Caco-2 (cell line): ENCODE measurements at regions not wholly inside any gene's neighbourhood (a gene's known extent, or its start where the extent isn't known, plus 50 kb on each side); places are given as distances from the start of the nearest gene placed in this dataset.

Source experiments
- BruUV-seq: library from RNA; stranded (reverse); fragments of 400-500 nt; replicated peaks from 2 replicates; lab custom pipeline; 2021; lab: Mats Ljungman, UMichigan
- CTCF ChIA-PET: fragments of 300-600 bp; sonication (Branson Sonifier 250); formaldehyde crosslinking; loops from one replicate; lab custom pipeline; 2022; ENCODE audit warnings: antibody characterized with exemption; lab: Charles Lee
- POLR2A ChIA-PET: fragments of 300-600 bp; sonication (Branson Sonifier 250); formaldehyde crosslinking; loops from one replicate; lab custom pipeline; 2022; ENCODE audit warnings: antibody characterized with exemption; lab: Charles Lee
- DNase-seq, 2 experiments: peaks; one replicate each; pipeline versions ENCODE4 v3.0.0 to v3.0.0-alpha.2; 2020 to 2022
- H3K27me3 ChIP-seq: replicated peaks from 2 replicates; pipeline ENCODE4 v1.6.0; 2011; ENCODE audit warnings: low read length; ENCODE audit not compliant: control insufficient read depth, insufficient read depth
- H3K36me3 ChIP-seq: 2 replicates; pipeline ENCODE4 v1.5.1; 2011; ENCODE audit warnings: low read length; ENCODE audit not compliant: control insufficient read depth, insufficient read depth
- H3K4me1 ChIP-seq: fragments of 250-450 bp; sonication (Bioruptor Pico); 2 replicates; pipeline ENCODE4 v1.5.1; 2020; ENCODE audit warnings: mild to moderate bottlenecking
- H3K4me3 ChIP-seq: 2 replicates; pipeline ENCODE4 v1.5.1; 2011; ENCODE audit warnings: low read depth, mild to moderate bottlenecking, control low read depth, low read length
- H3K9me3 ChIP-seq: fragments of 250-450 bp; sonication (Bioruptor Pico); 2 replicates; pipeline ENCODE4 v1.5.1; 2020; ENCODE audit warnings: mild to moderate bottlenecking, moderate library complexity
- H3K27ac Mint-ChIP-seq: one replicate; pipeline ENCODE4 v1.8.0; 2022; ENCODE audit warnings: mixed read lengths; ENCODE audit not compliant: unreplicated experiment
- H3K27me3 Mint-ChIP-seq: one replicate; pipeline ENCODE4 v1.8.0; 2022; ENCODE audit warnings: mixed read lengths; ENCODE audit not compliant: insufficient read depth, unreplicated experiment
- H3K36me3 Mint-ChIP-seq: one replicate; pipeline ENCODE4 v1.8.0; 2022; ENCODE audit warnings: mild to moderate bottlenecking, mixed read lengths; ENCODE audit not compliant: insufficient read depth, unreplicated experiment
- H3K4me1 Mint-ChIP-seq: one replicate; pipeline ENCODE4 v1.8.0; 2022; ENCODE audit warnings: low read depth, mixed read lengths; ENCODE audit not compliant: unreplicated experiment
- H3K4me3 Mint-ChIP-seq: one replicate; pipeline ENCODE4 v1.8.0; 2022; ENCODE audit warnings: mild to moderate bottlenecking, moderate library complexity, mixed read lengths; ENCODE audit not compliant: unreplicated experiment
- H3K9me3 Mint-ChIP-seq: one replicate; pipeline ENCODE4 v1.8.0; 2022; ENCODE audit warnings: mixed read lengths; ENCODE audit not compliant: unreplicated experiment
- CTCF ChIP-seq, 2 experiments: fragments of 200-600 bp in 1 of 2; IDR thresholded peaks; 1 replicate in 1 of 2; 2 replicates in 1 of 2; pipeline versions ENCODE4 v1.5.1 to v1.8.0; 2011 to 2022; ENCODE audit warnings: antibody characterized with exemption in 1 of 2, control low read depth in 1 of 2, inconsistent platforms in 1 of 2, low read depth in 1 of 2, low read length in 1 of 2, mild to moderate bottlenecking in 1 of 2, moderate library complexity in 1 of 2; ENCODE audit not compliant: insufficient read depth in 1 of 2, severe bottlenecking in 1 of 2, unreplicated experiment in 1 of 2
- intact Hi-C: fragments of 100-400 bp; cut with micrococcal nuclease; formaldehyde crosslinking; loops from one replicate; pipeline ENCODE4 v1.10.0; 2022; ENCODE audit not compliant: unreplicated experiment

DNA sequence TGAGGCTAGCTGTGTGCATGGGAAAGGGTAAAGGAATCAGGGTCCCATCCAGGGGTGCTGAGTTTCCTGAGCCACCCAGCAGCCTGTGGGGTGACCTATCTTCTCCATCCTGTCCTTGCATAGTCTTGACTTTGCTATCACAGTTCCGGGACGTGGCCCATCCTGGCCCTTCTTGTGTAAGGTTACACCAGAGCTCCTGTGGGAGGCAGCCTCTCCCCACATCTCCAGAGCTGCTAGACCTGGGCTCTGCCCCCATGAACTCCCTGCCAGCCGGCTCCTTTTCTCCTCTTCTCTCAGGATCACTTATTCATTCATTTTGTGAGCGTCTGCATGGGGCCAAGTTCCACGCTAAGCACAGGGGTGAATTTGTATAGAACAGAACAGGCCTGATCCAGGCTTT lies 238.9 kb downstream of the TSHZ3 start:
- no peaks in the 10 kb centered on the region for H3K4me1 ChIP-seq
- no peak for TF ChIP-seq CTCF (IDR thresholded peaks at IDR 0.05; ENCODE audit: insufficient read depth in 1 of 2, low read depth in 1 of 2, low read length in 1 of 2, severe bottlenecking in 1 of 2, unreplicated experiment in 1 of 2)
- intact Hi-C loops: no loop called here
- no peaks in the 10 kb centered on the region for H3K9me3 Mint-ChIP-seq
- H3K36me3 ChIP-seq: no peaks in the 10 kb centered on the region
- BruUV-seq: no TSS peak
- ChIA-PET CTCF (no interaction called here), POLR2A (no interaction called here)
- no peak for DNase-seq
- no peaks in the 10 kb centered on the region for H3K9me3 ChIP-seq
- H3K27ac Mint-ChIP-seq: no peak overlapping the region
- no peaks in the 10 kb centered on the region; the same call in 1 of the 2 replicates for H3K27me3 ChIP-seq
- H3K4me3 Mint-ChIP-seq: no peak overlapping the region
- peaks cover 16% of the 10 kb centered on the region for H3K27me3 Mint-ChIP-seq
- no peaks in the 10 kb centered on the region for H3K4me1 Mint-ChIP-seq
- H3K36me3 Mint-ChIP-seq: no peaks in the 10 kb centered on the region
- H3K4me3 ChIP-seq: no peak overlapping the region

GRCh38 chr19:31109636-31110035 lies 239.6 kb downstream of the TSHZ3 start:
- Histone ChIP-seq H3K27me3 (no peaks in the 10 kb centered on the region; the same call in 1 of the 2 replicates), H3K9me3 (no peaks in the 10 kb centered on the region), H3K4me1 (no peaks in the 10 kb centered on the region), H3K36me3 (no peaks in the 10 kb centered on the region), H3K4me3 (no peak overlapping the region)
- Mint-ChIP-seq H3K27me3 (peaks cover 19% of the 10 kb centered on the region), H3K27ac (no peak overlapping the region), H3K36me3 (no peaks in the 10 kb centered on the region), H3K4me3 (no peak overlapping the region), H3K9me3 (no peaks in the 10 kb centered on the region), H3K4me1 (no peaks in the 10 kb centered on the region)
- POLR2A ChIA-PET: no interaction called here
- no peak for DNase-seq
- intact Hi-C loops: no loop called here
- CTCF ChIA-PET: no interaction called here
- BruUV-seq: no TSS peak
- no peak for TF ChIP-seq CTCF (IDR thresholded peaks at IDR 0.05; ENCODE audit: insufficient read depth in 1 of 2, low read depth in 1 of 2, low read length in 1 of 2, severe bottlenecking in 1 of 2, unreplicated experiment in 1 of 2)

GRCh38 chr19:31107096-31107495 lies 242.1 kb downstream of the TSHZ3 start:
- H3K4me1 Mint-ChIP-seq: no peaks in the 10 kb centered on the region
- intact Hi-C loops: no loop called here
- no peaks in the 10 kb centered on the region for H3K9me3 Mint-ChIP-seq
- ChIA-PET CTCF (no interaction called here), POLR2A (no interaction called here)
- no peak for TF ChIP-seq CTCF (IDR thresholded peaks at IDR 0.05; ENCODE audit: insufficient read depth in 1 of 2, low read depth in 1 of 2, low read length in 1 of 2, severe bottlenecking in 1 of 2, unreplicated experiment in 1 of 2)
- H3K27ac Mint-ChIP-seq: no peak overlapping the region
- peaks cover 16% of the 10 kb centered on the region for H3K27me3 Mint-ChIP-seq
- no TSS peak for BruUV-seq
- no peak for DNase-seq
- H3K36me3 ChIP-seq: no peaks in the 10 kb centered on the region
- no peaks in the 10 kb centered on the region; the same call in 1 of the 2 replicates for H3K27me3 ChIP-seq
- H3K4me3 Mint-ChIP-seq: no peak overlapping the region
- no peaks in the 10 kb centered on the region for H3K9me3 ChIP-seq
- no peaks in the 10 kb centered on the region for H3K36me3 Mint-ChIP-seq
- no peak overlapping the region for H3K4me3 ChIP-seq
- H3K4me1 ChIP-seq: no peaks in the 10 kb centered on the region
